CD4-positive, alpha-beta T cell treated with Interleukin-15 for 1 hour (primary cell): ENCODE measurements at regions not wholly inside any gene's neighbourhood (a gene's known extent, or its start where the extent isn't known, plus 50 kb on each side); places are given as distances from the start of the nearest gene placed in this dataset.

Experiments used
- DNase-seq: peaks from one replicate; pipeline ENCODE4 v3.0.0-alpha.2; 2020

GRCh38 chr11:116194156-116194904 is 578.5 kb downstream of the BUD13 start:
- DNase-seq = no peak

GRCh38 chr11:116193321-116194131 is 579.3 kb downstream of the BUD13 start:
- no peak for DNase-seq

GRCh38 chr11:116192509-116193210 is 580.1 kb downstream of the BUD13 start:
- DNase-seq = no peak

GRCh38 chr11:116190861-116191260 is 581.9 kb downstream of the BUD13 start:
- no peak for DNase-seq

- DNase-seq = no peak
These were observed 583.2 kb downstream of the BUD13 start for GRCh38 chr11:116189408-116190170.

- no peak for DNase-seq
These were observed 584.4 kb downstream of the BUD13 start for GRCh38 chr11:116188350-116188749.

- DNase-seq = no peak
These were observed 585.8 kb downstream of the BUD13 start for GRCh38 chr11:116187026-116187425.

- no peak for DNase-seq
These were observed 587.2 kb downstream of the BUD13 start for GRCh38 chr11:116185551-116185950.

- DNase-seq = no peak
These were observed 588.0 kb downstream of the BUD13 start for GRCh38 chr11:116184763-116185162.

GRCh38 chr11:116182356-116182966 is 590.3 kb downstream of the BUD13 start:
- no peak for DNase-seq

- DNase-seq = no peak
These were observed 591.8 kb downstream of the BUD13 start for GRCh38 chr11:116180806-116181600.

- DNase-seq = no peak
These were observed 593.4 kb downstream of the BUD13 start for GRCh38 chr11:116179401-116179800.

GRCh38 chr11:116177521-116178210 is 595.1 kb downstream of the BUD13 start:
- no peak for DNase-seq

- no peak for DNase-seq
These were observed 596.2 kb downstream of the BUD13 start for GRCh38 chr11:116176484-116177005.

GRCh38 chr11:116175707-116176106 is 597.1 kb downstream of the BUD13 start:
- no peak for DNase-seq

GRCh38 chr11:116173941-116174911 is 598.6 kb downstream of the BUD13 start:
- no peak for DNase-seq

GRCh38 chr11:116173506-116173905 is 599.3 kb downstream of the BUD13 start:
- DNase-seq = no peak

GRCh38 chr11:116172851-116173250 is 599.9 kb downstream of the BUD13 start:
- DNase-seq = no peak

GRCh38 chr11:116172156-116172555 is 600.6 kb downstream of the BUD13 start:
- no peak for DNase-seq
